Progenitor cell of endocrine pancreas (in vitro differentiated cells): ENCODE measurements at regions not wholly inside any gene's neighbourhood (a gene's known extent, or its start where the extent isn't known, plus 50 kb on each side); places are given as distances from the start of the nearest gene placed in this dataset.

Experiments
- DNase-seq: peaks from one replicate; pipeline ENCODE4 v3.0.0; 2021; ENCODE audit warnings: low spot score; ENCODE audit not compliant: unreplicated experiment
- H3K27ac Mint-ChIP-seq: 2 replicates; pipeline ENCODE4 v1.8.0; 2021; ENCODE audit warnings: mild to moderate bottlenecking, moderate library complexity, mixed read lengths
- H3K27me3 Mint-ChIP-seq: 2 replicates; pipeline ENCODE4 v1.8.0; 2021; ENCODE audit warnings: mixed read lengths
- H3K36me3 Mint-ChIP-seq: 2 replicates; pipeline ENCODE4 v1.8.0; 2022; ENCODE audit warnings: mixed read lengths; ENCODE audit not compliant: insufficient read depth
- H3K4me1 Mint-ChIP-seq: 2 replicates; pipeline ENCODE4 v1.8.0; 2021; ENCODE audit warnings: low read depth, mixed read lengths
- H3K4me3 Mint-ChIP-seq: 2 replicates; pipeline ENCODE4 v1.8.0; 2021; ENCODE audit warnings: low read depth, mild to moderate bottlenecking, moderate library complexity, mixed read lengths
- H3K9me3 Mint-ChIP-seq: 2 replicates; pipeline ENCODE4 v1.8.0; 2021; ENCODE audit warnings: low read depth, mixed read lengths
- CTCF ChIP-seq: fragments of 200-600 bp; sonication (generic); IDR thresholded peaks from one replicate; pipeline ENCODE4 v1.5.0; 2021; ENCODE audit warnings: antibody characterized with exemption, mild to moderate bottlenecking; ENCODE audit not compliant: unreplicated experiment

- Mint-ChIP-seq H3K4me1 (peaks cover 9% of the 10 kb centered on the region), H3K9me3 (peaks cover 3% of the 10 kb centered on the region), H3K4me3 (no peak overlapping the region), H3K27me3 (no peaks in the 10 kb centered on the region), H3K36me3 (no peaks in the 10 kb centered on the region), H3K27ac (no peak overlapping the region)
- no peak for TF ChIP-seq CTCF
- no peak for DNase-seq
Measured at GRCh38 chr6:113420290-113420689, 436.9 kb upstream of the MARCKS start.

DNA sequence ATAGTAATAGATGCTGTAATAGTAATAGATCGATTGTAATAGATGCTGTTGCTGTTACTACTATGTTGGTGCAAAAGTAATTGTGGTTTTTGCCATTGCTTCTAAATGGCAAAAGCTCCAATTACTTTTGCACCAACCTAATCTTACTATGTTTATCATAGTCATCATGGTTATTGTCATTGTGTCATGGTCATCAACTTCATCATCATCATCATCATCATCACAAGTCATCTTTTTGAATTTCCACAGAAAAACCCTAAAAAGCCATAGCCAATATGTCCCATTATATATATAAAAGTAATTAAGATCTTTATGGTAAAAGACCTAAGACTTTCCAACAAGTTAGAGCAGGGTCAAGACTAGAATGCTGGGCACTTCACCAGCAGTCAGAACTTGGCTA, 435.1 kb upstream of the MARCKS start:
- Mint-ChIP-seq H3K36me3 (no peaks in the 10 kb centered on the region), H3K4me3 (no peak overlapping the region), H3K27me3 (no peaks in the 10 kb centered on the region), H3K4me1 (peaks cover 9% of the 10 kb centered on the region), H3K27ac (no peak overlapping the region), H3K9me3 (peaks cover under 1% of the 10 kb centered on the region)
- no peak for TF ChIP-seq CTCF
- no peak for DNase-seq

DNA sequence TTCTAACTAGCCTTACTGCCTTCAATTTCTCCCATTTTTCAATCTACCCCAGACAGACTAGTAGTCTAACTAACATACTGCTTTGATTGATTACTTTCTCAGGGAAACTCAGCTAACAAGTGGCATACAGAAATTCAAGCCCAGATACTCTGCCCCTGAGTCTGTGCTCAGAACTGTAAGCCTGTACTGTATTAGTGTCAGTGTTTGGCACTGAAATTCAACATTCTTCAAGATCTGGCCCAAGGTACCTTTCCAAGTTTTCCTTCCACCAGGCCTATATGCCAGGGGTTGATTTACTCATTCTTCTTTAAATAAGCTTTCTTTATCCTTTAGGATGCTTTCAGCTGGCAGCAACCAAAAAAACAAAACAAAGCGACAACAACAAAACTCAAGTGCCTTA, 433.2 kb upstream of the MARCKS start:
- Mint-ChIP-seq H3K4me1 (peaks cover 10% of the 10 kb centered on the region), H3K4me3 (no peak overlapping the region), H3K27ac (no peak overlapping the region), H3K27me3 (no peaks in the 10 kb centered on the region), H3K9me3 (no peaks in the 10 kb centered on the region), H3K36me3 (no peaks in the 10 kb centered on the region)
- TF ChIP-seq CTCF = no peak
- DNase-seq = no peak

DNA sequence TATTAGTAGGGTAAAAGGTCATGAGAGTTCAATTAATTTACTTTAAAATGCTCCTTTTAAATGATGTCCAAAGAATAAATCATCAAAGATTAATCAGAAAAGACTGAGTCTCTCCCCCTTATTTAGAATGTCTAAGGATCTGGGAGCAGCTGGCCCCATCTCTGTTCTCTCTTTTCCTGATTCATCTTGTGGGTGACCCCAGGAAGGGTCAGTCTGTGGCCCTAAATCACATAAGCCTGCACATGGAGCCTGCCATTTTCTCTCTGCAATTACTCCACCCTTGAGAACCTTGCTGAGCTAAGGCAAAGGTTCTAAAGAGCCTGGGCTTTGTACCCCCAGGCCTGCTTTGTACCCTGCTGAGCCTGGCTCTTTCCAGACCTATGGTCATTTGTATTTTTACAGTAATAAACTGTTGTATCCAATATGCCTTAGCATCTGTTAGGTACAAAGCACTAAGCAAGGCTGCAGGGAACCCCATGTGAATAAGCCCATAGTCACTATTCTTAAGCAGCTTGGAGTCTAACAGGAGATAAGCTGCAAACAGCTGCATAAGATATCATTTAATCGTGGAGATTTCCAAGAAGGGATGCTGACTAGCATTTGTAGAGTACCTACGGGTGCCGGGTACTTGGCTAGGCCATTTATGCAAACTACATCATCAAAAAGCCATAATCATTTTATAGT, 431.0 kb upstream of the MARCKS start:
- DNase-seq = no peak
- Mint-ChIP-seq H3K27me3 (no peaks in the 10 kb centered on the region), H3K4me1 (peaks cover 4% of the 10 kb centered on the region), H3K27ac (no peak overlapping the region), H3K9me3 (no peaks in the 10 kb centered on the region), H3K36me3 (no peaks in the 10 kb centered on the region), H3K4me3 (no peak overlapping the region)
- TF ChIP-seq CTCF = no peak

DNA sequence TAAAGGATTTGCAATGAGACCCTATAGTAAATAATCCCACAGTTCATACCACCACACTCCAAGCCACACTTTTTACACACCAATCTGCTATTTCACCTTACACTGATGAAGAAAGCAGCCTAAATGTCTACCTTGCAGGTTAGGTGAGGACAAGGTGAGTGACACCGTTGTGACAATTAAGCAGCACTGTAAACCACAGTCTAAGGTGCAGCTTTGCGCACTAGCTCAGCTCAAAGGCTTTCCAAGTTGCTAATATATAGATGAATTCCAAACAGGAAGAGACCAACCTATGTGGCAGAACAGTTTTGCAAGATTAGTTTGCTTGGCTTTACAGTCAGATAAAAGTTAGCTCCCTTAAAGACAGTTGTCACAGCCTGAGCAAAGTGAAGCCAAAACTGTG, 429.5 kb upstream of the MARCKS start:
- Mint-ChIP-seq H3K4me3 (no peak overlapping the region), H3K4me1 (peaks cover 4% of the 10 kb centered on the region), H3K36me3 (no peaks in the 10 kb centered on the region), H3K9me3 (no peaks in the 10 kb centered on the region), H3K27ac (no peak overlapping the region), H3K27me3 (no peaks in the 10 kb centered on the region)
- TF ChIP-seq CTCF = no peak
- DNase-seq = no peak
